Stimulated activated CD4-positive, alpha-beta T cell treated with anti-CD3 and anti-CD28 coated beads, Interleukin-15, amount 100 ng/mL, for 48 hours (primary cell): ENCODE measurements at regions not wholly inside any gene's neighbourhood (a gene's known extent, or its start where the extent isn't known, plus 50 kb on each side); places are given as distances from the start of the nearest gene placed in this dataset.

Experiments used
- DNase-seq, 2 donors: peaks; one replicate each; pipeline ENCODE4 v3.0.0-alpha.2; 2020; ENCODE audit warnings: low read depth in 2 of 2

- DNase-seq, result no peak
Measured at GRCh38 chr18:38993342-38993741, 1427.7 kb upstream of the CELF4 start.

DNA sequence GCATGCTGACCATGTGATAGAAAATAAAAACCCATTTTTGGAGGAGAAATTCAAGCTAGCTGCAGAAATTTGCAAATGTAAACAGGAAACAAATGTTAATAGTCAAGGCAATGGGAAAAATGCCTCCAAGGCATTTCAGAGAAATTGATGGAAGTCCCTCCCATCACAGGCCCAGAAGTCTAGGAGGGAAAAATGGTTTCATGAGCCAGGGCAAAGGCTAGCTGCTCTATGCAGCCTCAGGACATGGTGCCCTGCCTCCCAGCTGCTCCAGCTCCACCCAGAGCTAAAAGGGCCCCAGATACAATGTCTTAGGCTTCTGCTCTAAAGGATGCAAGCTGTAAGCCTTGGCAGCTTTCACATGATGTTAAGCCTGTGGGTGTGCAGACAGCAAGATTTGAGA is 1419.4 kb upstream of the CELF4 start:
- no peak for DNase-seq

DNA sequence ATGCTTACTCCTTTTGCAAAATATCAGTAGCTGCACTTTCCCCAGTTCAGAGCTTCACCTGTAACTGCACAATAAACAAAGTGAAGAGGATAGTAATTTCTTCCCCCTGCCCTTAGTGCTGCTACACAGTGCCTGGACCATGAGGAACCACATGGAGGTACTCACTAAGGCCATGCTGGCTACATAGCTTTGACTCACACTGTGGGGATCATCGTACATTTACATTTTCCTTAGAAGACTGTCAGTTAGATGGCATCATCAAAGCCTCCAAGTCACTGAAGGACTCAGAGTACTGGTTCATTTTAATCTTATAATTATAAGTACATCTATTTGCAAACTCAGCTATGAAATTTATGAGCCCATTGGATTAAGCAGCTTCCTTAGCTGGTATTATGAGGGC is 1416.5 kb upstream of the CELF4 start:
- no peak for DNase-seq

DNA sequence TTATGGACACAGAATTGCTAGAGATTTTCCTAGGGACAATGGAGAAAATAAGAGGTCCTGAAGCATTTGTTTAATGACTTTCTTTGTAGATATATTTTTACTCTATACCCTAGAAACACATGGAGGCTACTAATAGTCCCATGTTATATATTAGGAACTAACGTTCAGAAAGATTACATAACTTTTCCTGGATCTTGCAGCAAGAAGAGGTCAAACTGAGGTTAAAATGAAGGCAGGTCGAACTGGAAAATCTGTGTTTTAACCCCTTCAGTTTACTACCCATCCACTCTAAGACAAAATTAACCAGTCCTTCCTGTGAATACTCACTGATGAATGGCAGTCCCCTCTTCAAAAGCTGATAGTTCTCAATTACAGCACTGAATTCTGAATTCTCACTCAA is 1415.8 kb upstream of the CELF4 start:
- DNase-seq, result no peak

GRCh38 chr18:38980420-38980819 is 1414.8 kb upstream of the CELF4 start:
- no peak for DNase-seq

DNA sequence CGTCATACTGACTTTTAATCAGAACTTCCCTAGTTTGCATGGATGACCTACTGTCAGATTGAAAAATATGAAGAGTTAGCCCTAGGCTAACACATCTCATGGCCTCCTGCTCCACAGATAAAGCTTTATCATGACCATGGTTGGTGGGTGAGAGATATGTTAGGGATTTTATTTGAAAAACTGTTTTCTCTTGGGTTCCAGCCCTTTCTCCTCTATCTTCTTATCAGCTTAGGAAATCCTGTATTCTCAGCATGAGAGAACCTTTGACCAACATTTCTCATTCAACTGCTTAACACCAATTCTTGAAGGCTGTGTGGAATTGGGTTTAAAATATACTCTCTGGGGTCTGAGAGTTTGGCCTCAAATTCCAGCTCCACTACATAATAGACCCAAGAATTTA is 1407.0 kb upstream of the CELF4 start:
- no peak for DNase-seq

- no peak for DNase-seq
Measured at GRCh38 chr18:38971881-38972280, 1406.3 kb upstream of the CELF4 start.

DNA sequence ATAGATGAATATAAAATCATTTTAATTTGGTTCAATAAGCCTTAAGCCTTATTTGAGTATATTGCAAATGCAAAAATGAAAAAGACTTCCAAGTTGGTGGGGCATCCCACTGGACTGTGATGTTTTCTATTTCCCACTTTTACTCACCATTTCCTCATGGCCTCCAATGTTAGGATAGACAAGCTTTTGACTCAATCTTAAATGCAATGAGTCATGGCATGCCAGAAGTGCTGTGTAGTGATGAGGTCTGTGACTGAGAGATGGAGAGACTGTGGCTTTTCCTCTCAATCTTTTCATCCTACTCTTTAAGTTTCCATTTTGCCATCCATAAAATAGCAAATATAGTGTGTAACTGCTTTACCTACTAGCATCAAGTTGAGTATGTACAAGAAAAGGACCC is 1401.2 kb upstream of the CELF4 start:
- no peak for DNase-seq

GRCh38 chr18:38963943-38964660 is 1398.5 kb upstream of the CELF4 start:
- no peak for DNase-seq

GRCh38 chr18:38961880-38962279 is 1396.3 kb upstream of the CELF4 start:
- no peak for DNase-seq

- no peak for DNase-seq
Measured at GRCh38 chr18:38957736-38958135, 1392.1 kb upstream of the CELF4 start.

GRCh38 chr18:38956068-38956467 is 1390.5 kb upstream of the CELF4 start:
- DNase-seq, result no peak

- no peak for DNase-seq
Measured at GRCh38 chr18:38951633-38952032, 1386.0 kb upstream of the CELF4 start.

GRCh38 chr18:38948436-38948835 is 1382.8 kb upstream of the CELF4 start:
- no peak for DNase-seq

- no peak for DNase-seq
Measured at GRCh38 chr18:38944446-38945024, 1378.9 kb upstream of the CELF4 start.

GRCh38 chr18:38941711-38942561 is 1376.3 kb upstream of the CELF4 start:
- no peak for DNase-seq

GRCh38 chr18:38940863-38941531 is 1375.4 kb upstream of the CELF4 start:
- peak; percentile 40 to 41 for DNase-seq

- no peak for DNase-seq
Measured at GRCh38 chr18:38940475-38940862, 1374.9 kb upstream of the CELF4 start.

DNA sequence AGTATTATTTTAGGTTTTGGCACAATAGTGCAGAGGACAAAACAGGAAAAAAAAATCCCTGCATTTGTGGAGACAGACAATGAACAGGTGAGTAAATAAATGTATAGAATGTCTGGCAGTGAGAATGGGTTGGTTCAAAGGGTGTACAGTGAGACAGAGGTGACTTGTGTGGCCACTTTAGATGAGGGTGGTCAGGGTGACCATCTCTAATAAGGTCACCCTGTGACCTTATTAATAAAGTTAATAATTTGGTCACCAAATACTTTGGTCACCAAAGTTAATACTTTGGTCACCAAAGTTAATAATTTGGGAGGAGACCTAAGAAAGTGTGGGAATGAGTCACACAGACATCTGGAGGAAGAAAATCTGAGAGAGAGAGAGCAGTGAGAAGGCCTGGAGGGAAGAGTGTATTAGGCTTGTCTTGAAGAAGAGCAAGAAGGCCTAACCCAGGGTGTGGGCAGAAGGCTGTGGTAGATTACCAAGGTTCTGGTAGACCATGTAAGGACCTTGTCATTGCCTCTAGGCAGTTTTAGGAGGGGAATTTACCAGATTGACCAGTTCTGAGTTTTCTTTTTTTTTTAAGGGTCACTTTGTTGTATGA is 1368.4 kb upstream of the CELF4 start:
- no peak for DNase-seq

DNA sequence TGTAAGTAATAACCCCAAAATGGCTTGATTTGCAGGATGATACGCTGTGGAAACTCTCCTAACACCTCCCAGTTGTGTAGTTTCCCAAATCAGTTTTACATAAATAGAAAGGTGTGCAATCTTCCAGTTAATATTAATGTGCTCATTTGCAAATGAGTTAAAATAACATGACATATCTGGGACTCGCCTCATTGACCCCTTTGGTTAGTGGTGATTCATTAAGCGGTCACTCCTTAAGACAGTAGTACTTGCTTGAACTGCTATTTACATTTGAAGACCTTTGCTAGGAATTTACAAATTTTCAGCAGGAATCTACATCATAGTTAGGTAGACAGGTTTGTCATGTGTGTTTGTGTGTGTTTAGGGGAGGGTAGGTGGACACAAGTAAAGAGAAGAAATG is 1367.7 kb upstream of the CELF4 start:
- no peak for DNase-seq

DNA sequence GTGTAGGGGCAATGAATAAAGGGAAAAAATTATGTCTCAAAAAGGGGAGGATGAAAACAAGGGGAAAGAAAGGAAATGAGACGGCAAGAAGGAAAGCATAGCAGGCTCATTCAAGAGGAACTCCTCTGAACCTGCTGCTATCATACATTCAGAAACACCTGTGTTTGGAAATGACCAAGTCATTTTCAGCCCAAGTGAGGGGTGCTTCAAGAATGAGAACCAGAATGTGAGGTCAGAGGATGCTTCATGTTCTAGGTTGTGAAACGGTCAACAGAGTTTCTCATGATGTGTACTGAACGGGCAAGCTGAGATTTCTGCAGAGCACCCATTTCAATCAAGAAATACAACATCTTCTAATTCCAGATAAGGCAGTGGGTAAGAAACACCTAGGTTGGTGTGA is 1367.2 kb upstream of the CELF4 start:
- DNase-seq, result no peak

- DNase-seq, result no peak
Measured at GRCh38 chr18:38931754-38932050, 1366.1 kb upstream of the CELF4 start.
